H1 (cell line): ENCODE measurements at regions not wholly inside any gene's neighbourhood (a gene's known extent, or its start where the extent isn't known, plus 50 kb on each side); places are given as distances from the start of the nearest gene placed in this dataset.

ENCODE experiments used
- BCL11A ChIP-seq, 2 experiments: IDR thresholded peaks; one replicate each; pipeline ENCODE4 v1.6.1; 2011; ENCODE audit warnings: low read depth in 2 of 2, low read length in 2 of 2, mild to moderate bottlenecking in 2 of 2
- BRCA1 ChIP-seq: IDR thresholded peaks from 2 replicates; pipeline ENCODE4 v1.6.1; 2012; ENCODE audit warnings: low read depth, low read length, improper control_type of control experiment
- CBX5 ChIP-seq: fragments of 300-800, 300-1000 bp; sonication (generic); IDR thresholded peaks from 2 replicates; pipeline ENCODE4 v1.7.1; 2016; ENCODE audit warnings: antibody characterized with exemption, low read length, low read depth
- CBX8 ChIP-seq: fragments of 300-800, 300-1000 bp; sonication (generic); IDR thresholded peaks from 2 replicates; pipeline ENCODE4 v1.7.1; 2016; ENCODE audit warnings: low read depth, low read length, borderline replicate concordance
- CEBPB ChIP-seq: IDR thresholded peaks from 2 replicates; pipeline ENCODE4 v1.6.1; 2012; ENCODE audit warnings: low read depth, low read length
- CTBP2 ChIP-seq: IDR thresholded peaks from 2 replicates; pipeline ENCODE4 v1.7.0; 2011; ENCODE audit warnings: borderline replicate concordance, mild to moderate bottlenecking, moderate library complexity, mixed read lengths, low read length; ENCODE audit not compliant: insufficient read depth, insufficient read length
- CTCF ChIP-seq, 3 experiments: IDR thresholded peaks; 1 replicate in 2 of 3; 2 replicates in 1 of 3; pipeline versions ENCODE4 v1.5.1 to v1.6.1; 2011; ENCODE audit warnings: low read length in 3 of 3, mild to moderate bottlenecking in 3 of 3, inconsistent platforms in 2 of 3, low read depth in 1 of 3, moderate library complexity in 1 of 3; ENCODE audit not compliant: insufficient read depth in 1 of 3; ENCODE audit errors: control extremely low read depth in 1 of 3
- EGR1 ChIP-seq: IDR thresholded peaks from 2 replicates; pipeline ENCODE4 v1.6.1; 2011; ENCODE audit warnings: low read depth, low read length, borderline replicate concordance
- FOSL1 ChIP-seq: IDR thresholded peaks from 2 replicates; pipeline ENCODE4 v1.6.1; 2011; ENCODE audit warnings: mild to moderate bottlenecking, low read depth, low read length, moderate library complexity; ENCODE audit not compliant: insufficient read depth
- GABPA ChIP-seq: IDR thresholded peaks from 2 replicates; pipeline ENCODE4 v1.6.1; 2011; ENCODE audit warnings: mild to moderate bottlenecking, low read length, moderate library complexity, borderline replicate concordance; ENCODE audit not compliant: insufficient read depth
- GTF2F1 ChIP-seq: IDR thresholded peaks from 2 replicates; pipeline ENCODE4 v1.6.1; 2012; ENCODE audit warnings: low read depth, low read length, improper control_type of control experiment, borderline replicate concordance
- HDAC2 ChIP-seq, 2 experiments: fragments of 300-600 bp in 1 of 2; sonication (generic) in 1 of 2; IDR thresholded peaks; 2 replicates each; pipeline ENCODE4 v1.6.1; 2011 to 2012; ENCODE audit warnings: low read depth in 2 of 2, low read length in 2 of 2, mild to moderate bottlenecking in 2 of 2, moderate library complexity in 2 of 2, borderline replicate concordance in 1 of 2, inconsistent platforms in 1 of 2
- KDM1A ChIP-seq: fragments of 200-600, 300-600 bp; sonication (generic); IDR thresholded peaks from 2 replicates; pipeline ENCODE4 v1.7.1; 2016; ENCODE audit warnings: mild to moderate bottlenecking, low read length, borderline replicate concordance
- KDM5A ChIP-seq: fragments of 200-600 bp; IDR thresholded peaks from 2 replicates; pipeline ENCODE4 v1.7.1; 2012; ENCODE audit warnings: mild to moderate bottlenecking, low read length, inconsistent platforms, mixed read lengths
- MAFK ChIP-seq: IDR thresholded peaks from 2 replicates; pipeline ENCODE4 v1.6.1; 2012; ENCODE audit warnings: low read depth, mild to moderate bottlenecking, improper control_type of control experiment, low read length
- NANOG ChIP-seq: IDR thresholded peaks from 2 replicates; pipeline ENCODE4 v1.6.1; 2011; ENCODE audit warnings: low read length, low read depth, mild to moderate bottlenecking, inconsistent platforms; ENCODE audit not compliant: insufficient read depth, poor library complexity, severe bottlenecking
- PHF8 ChIP-seq: fragments of 200-600 bp; sonication (generic); conservative IDR thresholded peaks from 2 replicates; pipeline ENCODE4 v1.7.1; 2012; ENCODE audit warnings: low read depth, mild to moderate bottlenecking, inconsistent platforms, low read length, moderate library complexity
- POLR2AphosphoS5 ChIP-seq: IDR thresholded peaks from 2 replicates; pipeline ENCODE4 v1.6.1; 2011; ENCODE audit warnings: low read depth, low read length
- POU5F1 ChIP-seq: IDR thresholded peaks from 2 replicates; pipeline ENCODE4 v1.6.1; 2011; ENCODE audit warnings: low read depth, mild to moderate bottlenecking, low read length, moderate library complexity
- SIN3A ChIP-seq, 2 experiments: IDR thresholded peaks in 1 of 2; conservative IDR thresholded peaks in 1 of 2; 2 replicates each; pipeline ENCODE4 v1.6.1; 2011 to 2012; ENCODE audit warnings: low read length in 2 of 2, improper control_type of control experiment in 1 of 2, low read depth in 1 of 2, mild to moderate bottlenecking in 1 of 2
- TAF1 ChIP-seq: IDR thresholded peaks from 2 replicates; pipeline ENCODE4 v1.6.1; 2011; ENCODE audit warnings: mild to moderate bottlenecking, low read depth, low read length
- TAF7 ChIP-seq: optimal IDR thresholded peaks from 2 replicates; pipeline ENCODE3; 2011; ENCODE audit warnings: low read depth, mild to moderate bottlenecking, inconsistent platforms, low read length, moderate library complexity, borderline replicate concordance
- YY1 ChIP-seq: IDR thresholded peaks from 2 replicates; pipeline ENCODE4 v1.6.1; 2011; ENCODE audit warnings: low read depth, mild to moderate bottlenecking, low read length

DNA sequence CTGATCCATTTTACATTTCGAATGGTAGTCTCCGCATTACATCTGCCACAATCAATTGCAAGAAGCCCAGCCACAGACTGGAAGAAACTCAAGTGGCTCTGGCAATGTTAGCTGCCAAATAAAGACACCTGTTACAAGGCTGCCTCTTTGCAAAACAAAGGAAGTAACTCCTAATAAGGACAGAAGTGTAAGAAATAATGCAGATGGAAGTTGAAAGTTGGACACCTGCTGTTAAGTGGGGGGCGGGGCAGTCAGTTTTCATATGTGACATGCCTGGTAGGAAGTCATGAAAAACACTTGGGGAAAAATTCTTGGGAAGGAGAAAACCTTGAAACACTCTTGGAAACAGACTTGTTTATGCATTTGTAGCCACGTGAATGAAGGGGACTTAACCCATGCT is 54.1 kb upstream of the ATP2C1 start (continued):
- TF ChIP-seq YY1 (no peak), CBX5 (no peak), CTCF (IDR thresholded peaks at IDR 0.05; ENCODE audit: control extremely low read depth in 1 of 3, insufficient read depth in 1 of 3, low read depth in 1 of 3, low read length in 3 of 3) (no peak), KDM1A (no peak), SIN3A (conservative IDR thresholded peaks at IDR 0.05 in 1 of 2, IDR thresholded peaks at IDR 0.05 in 1 of 2; ENCODE audit: low read depth in 1 of 2, low read length in 2 of 2) (0 out of 4 replicates have a peak, but pooled peaks of 1 of the 2 experiments have one; percentile 43), KDM5A (no peak), HDAC2 (IDR thresholded peaks at IDR 0.05; ENCODE audit: borderline replicate concordance in 1 of 2, low read depth in 2 of 2, low read length in 2 of 2) (0 out of 4 replicates have a peak, but pooled peaks of 1 of the 2 experiments have one; percentile 28), EGR1 (no peak), NANOG (no peak), BRCA1 (no peak), GABPA (no peak), PHF8 (no peak), FOSL1 (no peak), CBX8 (no peak), CTBP2 (no peak), POLR2AphosphoS5 (no peak), BCL11A (IDR thresholded peaks at IDR 0.05; ENCODE audit: low read depth in 2 of 2, low read length in 2 of 2) (no peak), MAFK (no peak), POU5F1 (no peak), TAF7 (no peak), GTF2F1 (no peak), TAF1 (0 out of 2 replicates have a peak, but pooled peaks have one; percentile 54), CEBPB (no peak)
